ENCODE measurements at regions not wholly inside any gene's neighbourhood (a gene's known extent, or its start where the extent isn't known, plus 50 kb on each side); places are given as distances from the start of the nearest gene placed in this dataset.

GRCh38 chr18:6574631-6575030 is 154.9 kb upstream of the ARHGAP28 start:
- no peak overlapping the region for H3K4me2 ChIP-seq (ENCODE audit: low read length)
- no peaks in the 10 kb centered on the region; the same call in 1 of the 2 replicates for H3K9me2 ChIP-seq (replicated peaks; ENCODE audit: control insufficient read depth, low read length)
- no peaks in the 10 kb centered on the region for H3K4me1 ChIP-seq (ENCODE audit: control insufficient read depth, low read length)
- H3K27ac ChIP-seq (ENCODE audit: low read depth, low read length): no peak overlapping the region
- H3F3A ChIP-seq (ENCODE audit: control insufficient read depth, insufficient read depth): no peaks in the 10 kb centered on the region
- H3K9me3 ChIP-seq (ENCODE audit: control insufficient read depth, insufficient read depth, low read length): no peaks in the 10 kb centered on the region
- H3K27me3 ChIP-seq (ENCODE audit: control insufficient read depth, low read length): no peaks in the 10 kb centered on the region
- H3K36me3 ChIP-seq (ENCODE audit: control insufficient read depth, low read length): no peaks in the 10 kb centered on the region
- H4K20me1 ChIP-seq (ENCODE audit: control insufficient read depth, insufficient read depth, low read depth, low read length): no peaks in the 10 kb centered on the region
- no peak overlapping the region for H3K4me3 ChIP-seq (ENCODE audit: low read length)
- no peaks in the 10 kb centered on the region for H3K79me2 ChIP-seq (ENCODE audit: control insufficient read depth, low read length)
- TF ChIP-seq, protein P1, sequence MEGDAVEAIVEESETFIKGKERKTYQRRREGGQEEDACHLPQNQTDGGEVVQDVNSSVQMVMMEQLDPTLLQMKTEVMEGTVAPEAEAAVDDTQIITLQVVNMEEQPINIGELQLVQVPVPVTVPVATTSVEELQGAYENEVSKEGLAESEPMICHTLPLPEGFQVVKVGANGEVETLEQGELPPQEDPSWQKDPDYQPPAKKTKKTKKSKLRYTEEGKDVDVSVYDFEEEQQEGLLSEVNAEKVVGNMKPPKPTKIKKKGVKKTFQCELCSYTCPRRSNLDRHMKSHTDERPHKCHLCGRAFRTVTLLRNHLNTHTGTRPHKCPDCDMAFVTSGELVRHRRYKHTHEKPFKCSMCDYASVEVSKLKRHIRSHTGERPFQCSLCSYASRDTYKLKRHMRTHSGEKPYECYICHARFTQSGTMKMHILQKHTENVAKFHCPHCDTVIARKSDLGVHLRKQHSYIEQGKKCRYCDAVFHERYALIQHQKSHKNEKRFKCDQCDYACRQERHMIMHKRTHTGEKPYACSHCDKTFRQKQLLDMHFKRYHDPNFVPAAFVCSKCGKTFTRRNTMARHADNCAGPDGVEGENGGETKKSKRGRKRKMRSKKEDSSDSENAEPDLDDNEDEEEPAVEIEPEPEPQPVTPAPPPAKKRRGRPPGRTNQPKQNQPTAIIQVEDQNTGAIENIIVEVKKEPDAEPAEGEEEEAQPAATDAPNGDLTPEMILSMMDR (IDR thresholded peaks at IDR 0.05; ENCODE audit: low read depth, low read length, poor library complexity, severe bottlenecking): no peak
- no peak for TF ChIP-seq EZH2phosphoT487 (IDR thresholded peaks at IDR 0.05; ENCODE audit: borderline replicate concordance, low read length)

- Histone ChIP-seq H3K27me3 (ENCODE audit: control insufficient read depth, low read length) (no peaks in the 10 kb centered on the region), H3K4me1 (ENCODE audit: control insufficient read depth, low read length) (no peaks in the 10 kb centered on the region), H3K36me3 (ENCODE audit: control insufficient read depth, low read length) (no peaks in the 10 kb centered on the region), H4K20me1 (ENCODE audit: control insufficient read depth, insufficient read depth, low read depth, low read length) (no peaks in the 10 kb centered on the region), H3F3A (ENCODE audit: control insufficient read depth, insufficient read depth) (no peaks in the 10 kb centered on the region), H3K9me2 (replicated peaks; ENCODE audit: control insufficient read depth, low read length) (no peaks in the 10 kb centered on the region; the same call in 1 of the 2 replicates), H3K27ac (ENCODE audit: low read depth, low read length) (no peak overlapping the region), H3K4me3 (ENCODE audit: low read length) (no peak overlapping the region), H3K9me3 (ENCODE audit: control insufficient read depth, insufficient read depth, low read length) (no peaks in the 10 kb centered on the region), H3K79me2 (ENCODE audit: control insufficient read depth, low read length) (no peaks in the 10 kb centered on the region), H3K4me2 (ENCODE audit: low read length) (no peak overlapping the region)
- TF ChIP-seq, protein P1 (IDR thresholded peaks at IDR 0.05; ENCODE audit: low read depth, low read length, poor library complexity, severe bottlenecking): no peak
- TF ChIP-seq EZH2phosphoT487 (IDR thresholded peaks at IDR 0.05; ENCODE audit: borderline replicate concordance, low read length): no peak
These were observed 153.6 kb upstream of the ARHGAP28 start for GRCh38 chr18:6575908-6576307.

- Histone ChIP-seq H4K20me1 (ENCODE audit: control insufficient read depth, insufficient read depth, low read depth, low read length) (no peaks in the 10 kb centered on the region), H3F3A (ENCODE audit: control insufficient read depth, insufficient read depth) (no peaks in the 10 kb centered on the region), H3K27me3 (ENCODE audit: control insufficient read depth, low read length) (no peaks in the 10 kb centered on the region), H3K27ac (ENCODE audit: low read depth, low read length) (no peak overlapping the region), H3K9me2 (replicated peaks; ENCODE audit: control insufficient read depth, low read length) (no peaks in the 10 kb centered on the region; the same call in 1 of the 2 replicates), H3K4me2 (ENCODE audit: low read length) (no peak overlapping the region), H3K9me3 (ENCODE audit: control insufficient read depth, insufficient read depth, low read length) (no peaks in the 10 kb centered on the region), H3K4me3 (ENCODE audit: low read length) (no peak overlapping the region), H3K4me1 (ENCODE audit: control insufficient read depth, low read length) (no peaks in the 10 kb centered on the region), H3K36me3 (ENCODE audit: control insufficient read depth, low read length) (no peaks in the 10 kb centered on the region), H3K79me2 (ENCODE audit: control insufficient read depth, low read length) (no peaks in the 10 kb centered on the region)
- TF ChIP-seq, protein P1 (IDR thresholded peaks at IDR 0.05; ENCODE audit: low read depth, low read length, poor library complexity, severe bottlenecking): no peak
- TF ChIP-seq EZH2phosphoT487 (IDR thresholded peaks at IDR 0.05; ENCODE audit: borderline replicate concordance, low read length): no peak
These were observed 152.7 kb upstream of the ARHGAP28 start for GRCh38 chr18:6576718-6577375.

Data from DOHH2 (cell line).